ENCODE measurements at regions not wholly inside any gene's neighbourhood (a gene's known extent, or its start where the extent isn't known, plus 50 kb on each side); places are given as distances from the start of the nearest gene placed in this dataset.

GRCh38 chr6:28607990-28608389 is 82.3 kb downstream of the GPX5 start:
- no peak for TF ChIP-seq CTCF (IDR thresholded peaks at IDR 0.05)
- no peak for TF ChIP-seq REST (IDR thresholded peaks at IDR 0.05)
- TF ChIP-seq RFX5 (IDR thresholded peaks at IDR 0.05): no peak
- TF ChIP-seq MAZ (IDR thresholded peaks at IDR 0.05; ENCODE audit: borderline replicate concordance, low read depth, low read length): no peak
- TF ChIP-seq SREBF2 (IDR thresholded peaks at IDR 0.05): no peak
- no peak for TF ChIP-seq ZC3H11A (IDR thresholded peaks at IDR 0.05)
- TF ChIP-seq USF2 (IDR thresholded peaks at IDR 0.05): no peak

Measured in A549 (cell line).